ENCODE measurements at regions not wholly inside any gene's neighbourhood (a gene's known extent, or its start where the extent isn't known, plus 50 kb on each side); places are given as distances from the start of the nearest gene placed in this dataset.

DNA sequence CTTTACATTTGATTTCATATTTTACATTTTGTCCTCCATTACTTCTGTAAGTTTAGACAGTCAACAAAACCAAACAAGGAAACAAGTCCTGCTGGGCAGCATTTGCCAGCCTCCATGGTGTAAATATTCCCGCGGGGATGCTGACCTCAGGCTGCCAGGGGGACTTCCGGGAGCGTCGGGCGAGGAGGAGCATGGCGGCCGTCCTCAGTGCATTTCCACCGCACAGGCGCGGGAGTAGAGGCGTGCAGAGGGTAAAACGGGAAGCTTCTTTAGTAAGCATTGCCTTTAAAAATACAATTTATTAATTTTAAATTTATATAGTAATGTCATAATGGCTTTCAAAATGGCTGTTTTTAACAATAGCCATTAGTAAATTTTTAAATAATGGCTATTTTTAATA is 385.3 kb upstream of the IRX4 start:
- H3K9ac ChIP-seq (ENCODE audit: low read length) = no peak overlapping the region
- H3K36me3 ChIP-seq (ENCODE audit: control insufficient read depth, insufficient read depth, low read length) = no peaks in the 10 kb centered on the region
- H3K9me3 ChIP-seq (ENCODE audit: control insufficient read depth, low read length) = no peaks in the 10 kb centered on the region
- no peaks in the 10 kb centered on the region for H3K4me1 ChIP-seq (ENCODE audit: control insufficient read depth, insufficient read depth, low read length)
- no peaks in the 10 kb centered on the region for H3K27me3 ChIP-seq (ENCODE audit: control insufficient read depth, insufficient read depth, low read length)
- H3K4me3 ChIP-seq (ENCODE audit: low read length) = no peak overlapping the region

DNA sequence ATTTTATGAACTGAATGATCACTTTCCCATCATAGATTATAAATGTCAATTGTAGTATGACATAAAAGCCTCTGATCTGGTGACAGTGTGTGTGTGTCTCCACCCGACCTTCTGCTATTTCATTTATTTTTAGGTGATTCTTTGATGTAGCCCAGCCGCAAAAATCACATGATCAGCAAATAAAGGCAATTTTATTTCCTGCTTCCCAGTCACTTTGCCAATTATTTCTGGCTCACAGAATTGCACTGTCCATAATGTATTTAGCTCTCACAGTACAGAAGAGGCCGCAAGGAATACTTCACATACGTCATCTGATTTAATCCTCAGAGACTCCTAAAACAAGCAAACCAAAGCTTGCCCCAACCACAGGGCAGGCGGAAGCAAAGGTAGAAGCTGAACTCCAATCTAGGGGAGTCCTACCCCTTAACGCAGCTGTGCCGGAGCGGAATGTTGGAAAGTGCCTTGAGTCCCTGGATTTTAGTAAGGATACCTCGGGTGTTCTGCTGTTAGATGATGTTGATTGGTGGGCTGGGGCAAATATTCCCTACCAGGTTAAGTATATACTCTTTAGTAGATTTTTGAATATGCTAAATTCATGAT is 384.0 kb upstream of the IRX4 start:
- Histone ChIP-seq H3K27me3 (ENCODE audit: control insufficient read depth, insufficient read depth, low read length) (no peaks in the 10 kb centered on the region), H3K36me3 (ENCODE audit: control insufficient read depth, insufficient read depth, low read length) (no peaks in the 10 kb centered on the region), H3K9ac (ENCODE audit: low read length) (no peak overlapping the region), H3K9me3 (ENCODE audit: control insufficient read depth, low read length) (no peaks in the 10 kb centered on the region), H3K4me1 (ENCODE audit: control insufficient read depth, insufficient read depth, low read length) (no peaks in the 10 kb centered on the region), H3K4me3 (ENCODE audit: low read length) (no peak overlapping the region)

DNA sequence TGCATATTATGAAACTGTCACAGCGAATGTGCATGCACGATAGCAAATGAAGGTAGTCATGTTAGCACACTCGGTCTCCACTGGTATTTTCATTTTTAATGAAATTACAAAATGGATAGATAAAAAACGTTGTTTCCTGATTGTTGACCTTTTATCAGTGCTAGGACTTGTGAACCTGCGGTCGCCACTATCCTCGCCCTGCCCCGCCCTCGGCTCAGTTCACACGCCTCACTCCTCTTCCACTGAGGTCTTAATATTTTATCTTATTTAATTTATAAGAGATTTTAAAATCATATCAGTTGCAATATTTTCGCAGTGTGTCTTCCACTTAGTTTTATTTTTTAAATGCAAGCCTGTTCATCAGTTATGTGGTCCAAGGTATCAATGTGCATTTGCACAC is 382.6 kb upstream of the IRX4 start:
- Histone ChIP-seq H3K27me3 (ENCODE audit: control insufficient read depth, insufficient read depth, low read length) (no peaks in the 10 kb centered on the region), H3K4me1 (ENCODE audit: control insufficient read depth, insufficient read depth, low read length) (no peaks in the 10 kb centered on the region), H3K36me3 (ENCODE audit: control insufficient read depth, insufficient read depth, low read length) (no peaks in the 10 kb centered on the region), H3K9me3 (ENCODE audit: control insufficient read depth, low read length) (no peaks in the 10 kb centered on the region), H3K9ac (ENCODE audit: low read length) (no peak overlapping the region), H3K4me3 (ENCODE audit: low read length) (no peak overlapping the region)

DNA sequence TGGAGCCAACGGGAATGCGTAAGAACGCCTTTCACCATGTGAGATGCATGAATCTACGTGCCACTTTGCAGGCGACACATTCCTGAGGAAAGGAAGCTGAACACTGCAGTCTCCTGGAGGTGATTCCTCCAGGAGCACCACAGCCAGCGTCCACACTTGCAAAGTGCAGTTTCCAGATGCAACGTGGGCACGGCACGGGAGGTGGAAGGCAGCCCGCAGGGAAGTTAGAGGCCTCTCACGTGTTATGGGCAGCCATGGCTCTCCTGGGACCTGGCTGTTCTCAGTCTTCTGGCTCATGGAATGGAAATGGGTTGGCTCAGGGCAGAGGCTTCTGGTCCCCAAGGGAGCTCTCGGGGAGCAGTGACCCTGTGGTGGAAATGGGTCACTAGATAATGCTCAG is 381.0 kb upstream of the IRX4 start:
- Histone ChIP-seq H3K36me3 (ENCODE audit: control insufficient read depth, insufficient read depth, low read length) (no peaks in the 10 kb centered on the region), H3K9ac (ENCODE audit: low read length) (no peak overlapping the region), H3K4me3 (ENCODE audit: low read length) (no peak overlapping the region), H3K9me3 (ENCODE audit: control insufficient read depth, low read length) (no peaks in the 10 kb centered on the region), H3K27me3 (ENCODE audit: control insufficient read depth, insufficient read depth, low read length) (no peaks in the 10 kb centered on the region), H3K4me1 (ENCODE audit: control insufficient read depth, insufficient read depth, low read length) (no peaks in the 10 kb centered on the region)

DNA sequence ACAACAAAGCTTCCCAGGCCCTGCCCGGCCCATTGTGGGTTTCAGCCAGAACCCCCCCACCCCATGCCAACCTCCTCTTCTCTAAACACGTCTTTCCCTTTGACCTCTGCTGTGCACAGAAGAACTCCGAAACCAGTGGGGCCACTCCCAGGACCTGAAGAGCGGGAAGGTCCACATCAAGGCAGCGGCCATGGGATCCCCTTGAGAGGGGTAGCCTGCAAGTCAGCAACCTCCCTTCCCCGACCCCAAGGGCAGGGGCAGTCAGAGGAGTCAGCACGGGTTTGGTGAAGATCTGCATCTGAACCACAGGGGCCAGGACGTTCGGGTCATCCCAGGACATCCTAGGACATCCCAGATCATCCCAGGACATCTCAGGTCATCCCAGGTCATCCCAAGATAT is 379.9 kb upstream of the IRX4 start:
- H3K4me1 ChIP-seq (ENCODE audit: control insufficient read depth, insufficient read depth, low read length) = no peaks in the 10 kb centered on the region
- no peaks in the 10 kb centered on the region for H3K27me3 ChIP-seq (ENCODE audit: control insufficient read depth, insufficient read depth, low read length)
- no peaks in the 10 kb centered on the region for H3K36me3 ChIP-seq (ENCODE audit: control insufficient read depth, insufficient read depth, low read length)
- H3K9ac ChIP-seq (ENCODE audit: low read length) = no peak overlapping the region
- H3K4me3 ChIP-seq (ENCODE audit: low read length) = no peak overlapping the region
- H3K9me3 ChIP-seq (ENCODE audit: control insufficient read depth, low read length) = no peaks in the 10 kb centered on the region

DNA sequence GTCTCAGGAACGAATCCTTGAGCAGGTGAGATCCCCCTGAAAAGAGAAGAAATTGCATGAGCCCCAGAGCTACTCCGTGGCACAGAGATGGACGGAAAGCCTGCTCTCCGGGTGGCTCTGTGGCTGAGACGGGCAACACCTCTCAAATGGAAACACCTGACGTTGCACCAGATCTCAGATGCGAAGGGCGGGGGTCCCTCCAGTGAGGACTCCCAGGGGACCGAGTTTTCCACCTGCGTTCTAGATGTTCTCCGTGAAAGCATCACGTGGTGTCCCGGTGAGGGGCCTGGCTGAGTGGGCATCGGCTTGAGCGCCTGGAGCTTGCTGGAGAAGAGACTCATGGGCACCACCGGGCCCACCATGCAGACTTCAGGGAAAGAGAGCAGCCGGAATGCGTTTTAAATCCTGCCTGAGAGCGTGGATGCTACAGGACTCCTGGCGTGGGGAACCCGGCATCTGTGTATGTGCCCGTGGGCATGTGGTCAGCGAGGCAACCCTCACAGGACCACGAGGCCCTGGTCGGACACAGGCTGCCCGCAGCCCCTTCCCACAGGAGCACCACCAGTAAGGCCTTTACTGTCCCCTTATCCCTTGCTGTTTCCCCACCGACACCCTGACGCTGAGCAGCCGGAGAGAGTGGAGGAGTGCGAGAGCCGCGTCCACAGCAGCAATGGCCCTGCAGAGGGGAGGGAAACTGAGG is 378.4 kb upstream of the IRX4 start:
- Histone ChIP-seq H3K4me1 (ENCODE audit: control insufficient read depth, insufficient read depth, low read length) (no peaks in the 10 kb centered on the region), H3K9me3 (ENCODE audit: control insufficient read depth, low read length) (no peaks in the 10 kb centered on the region), H3K27me3 (ENCODE audit: control insufficient read depth, insufficient read depth, low read length) (no peaks in the 10 kb centered on the region), H3K9ac (ENCODE audit: low read length) (no peak overlapping the region), H3K4me3 (ENCODE audit: low read length) (no peak overlapping the region), H3K36me3 (ENCODE audit: control insufficient read depth, insufficient read depth, low read length) (no peaks in the 10 kb centered on the region)

DNA sequence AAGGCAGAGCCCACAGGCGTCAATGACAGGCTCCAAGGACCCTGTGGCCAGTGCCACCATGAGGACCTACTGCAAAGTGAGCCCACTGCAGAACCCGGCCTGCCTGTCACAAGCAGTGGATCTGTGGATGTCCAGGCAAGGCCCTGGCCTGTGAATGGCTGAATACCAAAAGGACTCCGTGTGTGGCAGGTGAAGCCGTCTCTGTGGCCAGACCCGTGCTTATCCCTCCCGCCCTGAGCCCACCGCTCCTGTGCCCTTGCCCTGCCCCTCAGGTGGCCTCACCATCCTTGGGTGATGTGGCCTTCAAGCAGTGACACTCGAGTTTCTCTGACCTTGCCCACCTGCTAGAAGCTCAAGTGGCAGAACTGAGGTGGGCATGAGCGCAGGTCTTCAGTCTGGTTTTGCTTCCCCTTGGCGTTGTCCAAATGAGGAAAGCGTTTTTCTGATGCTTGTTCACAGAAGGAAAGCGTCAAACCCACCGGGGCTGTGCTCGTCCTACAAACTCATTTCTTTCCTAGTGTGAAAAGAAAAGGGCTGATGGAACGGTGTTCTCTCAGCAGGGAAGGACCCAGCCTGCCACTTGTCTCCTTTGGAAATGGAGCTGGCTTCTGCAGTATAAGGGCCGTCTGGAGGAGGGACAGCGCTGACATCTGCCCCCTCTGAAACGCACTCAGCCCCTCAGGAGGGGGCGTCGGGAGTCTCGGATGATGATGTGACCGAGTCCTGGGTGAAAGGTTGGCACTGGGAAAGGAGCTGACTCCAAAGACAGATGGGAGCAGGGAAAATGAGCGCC is 377.7 kb upstream of the IRX4 start:
- Histone ChIP-seq H3K9me3 (ENCODE audit: control insufficient read depth, low read length) (no peaks in the 10 kb centered on the region), H3K27me3 (ENCODE audit: control insufficient read depth, insufficient read depth, low read length) (no peaks in the 10 kb centered on the region), H3K4me3 (ENCODE audit: low read length) (no peak overlapping the region), H3K4me1 (ENCODE audit: control insufficient read depth, insufficient read depth, low read length) (no peaks in the 10 kb centered on the region), H3K9ac (ENCODE audit: low read length) (no peak overlapping the region), H3K36me3 (ENCODE audit: control insufficient read depth, insufficient read depth, low read length) (no peaks in the 10 kb centered on the region)

DNA sequence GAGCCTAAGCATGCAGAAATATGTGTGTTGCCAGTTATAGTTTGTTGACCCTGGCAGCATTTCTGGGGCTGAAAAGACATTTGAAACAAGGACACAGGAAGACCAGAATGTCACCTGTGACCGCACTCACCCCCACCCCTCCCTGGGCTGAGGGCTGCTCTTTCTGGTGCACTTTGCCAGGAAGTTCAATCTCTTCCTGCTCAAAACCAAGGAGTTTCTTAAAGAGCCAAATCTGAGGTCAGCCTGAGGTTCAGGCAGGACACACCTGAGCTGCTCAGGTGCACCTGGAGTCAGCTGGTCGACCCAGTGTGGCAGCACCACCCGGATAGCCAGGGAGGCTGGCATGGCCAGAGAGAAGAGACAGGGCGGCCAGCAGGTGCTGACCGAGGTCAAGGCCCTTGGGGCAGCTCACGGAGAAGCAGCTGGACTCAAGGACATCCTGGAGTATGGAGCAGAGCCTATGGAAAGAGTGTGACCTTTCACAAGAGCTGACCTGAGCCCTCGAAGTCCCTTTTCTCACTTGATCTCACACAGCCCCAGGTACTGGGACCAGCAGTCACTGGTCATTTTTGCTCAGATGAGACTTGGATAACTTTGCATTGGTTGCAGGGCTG is 376.9 kb upstream of the IRX4 start:
- no peak overlapping the region for H3K4me3 ChIP-seq (ENCODE audit: low read length)
- no peak overlapping the region for H3K9ac ChIP-seq (ENCODE audit: low read length)
- H3K27me3 ChIP-seq (ENCODE audit: control insufficient read depth, insufficient read depth, low read length) = no peaks in the 10 kb centered on the region
- H3K4me1 ChIP-seq (ENCODE audit: control insufficient read depth, insufficient read depth, low read length) = no peaks in the 10 kb centered on the region
- H3K9me3 ChIP-seq (ENCODE audit: control insufficient read depth, low read length) = no peaks in the 10 kb centered on the region
- no peaks in the 10 kb centered on the region for H3K36me3 ChIP-seq (ENCODE audit: control insufficient read depth, insufficient read depth, low read length)

DNA sequence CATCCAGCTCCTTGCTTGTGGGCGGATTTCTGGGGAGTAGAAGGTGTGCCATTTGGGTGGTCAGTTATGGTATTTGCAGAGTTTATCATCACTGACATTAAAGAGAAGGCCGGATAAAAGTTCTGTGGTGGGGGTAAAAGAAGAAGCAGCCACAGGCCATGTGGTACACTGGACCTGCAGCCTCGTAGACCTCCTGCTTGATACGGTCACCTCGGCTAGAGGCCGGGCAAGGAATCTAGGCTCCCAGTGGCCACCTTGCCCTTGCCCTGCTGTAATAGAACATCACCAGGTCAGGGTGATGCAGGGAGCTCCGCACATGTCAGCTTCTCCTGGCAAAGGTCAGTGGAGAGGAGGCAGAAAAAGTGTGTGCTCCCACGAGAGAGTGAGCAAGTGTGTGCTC is 376.1 kb upstream of the IRX4 start:
- H3K4me3 ChIP-seq (ENCODE audit: low read length) = no peak overlapping the region
- H3K9me3 ChIP-seq (ENCODE audit: control insufficient read depth, low read length) = no peaks in the 10 kb centered on the region
- H3K27me3 ChIP-seq (ENCODE audit: control insufficient read depth, insufficient read depth, low read length) = no peaks in the 10 kb centered on the region
- H3K36me3 ChIP-seq (ENCODE audit: control insufficient read depth, insufficient read depth, low read length) = no peaks in the 10 kb centered on the region
- no peak overlapping the region for H3K9ac ChIP-seq (ENCODE audit: low read length)
- no peaks in the 10 kb centered on the region for H3K4me1 ChIP-seq (ENCODE audit: control insufficient read depth, insufficient read depth, low read length)

DNA sequence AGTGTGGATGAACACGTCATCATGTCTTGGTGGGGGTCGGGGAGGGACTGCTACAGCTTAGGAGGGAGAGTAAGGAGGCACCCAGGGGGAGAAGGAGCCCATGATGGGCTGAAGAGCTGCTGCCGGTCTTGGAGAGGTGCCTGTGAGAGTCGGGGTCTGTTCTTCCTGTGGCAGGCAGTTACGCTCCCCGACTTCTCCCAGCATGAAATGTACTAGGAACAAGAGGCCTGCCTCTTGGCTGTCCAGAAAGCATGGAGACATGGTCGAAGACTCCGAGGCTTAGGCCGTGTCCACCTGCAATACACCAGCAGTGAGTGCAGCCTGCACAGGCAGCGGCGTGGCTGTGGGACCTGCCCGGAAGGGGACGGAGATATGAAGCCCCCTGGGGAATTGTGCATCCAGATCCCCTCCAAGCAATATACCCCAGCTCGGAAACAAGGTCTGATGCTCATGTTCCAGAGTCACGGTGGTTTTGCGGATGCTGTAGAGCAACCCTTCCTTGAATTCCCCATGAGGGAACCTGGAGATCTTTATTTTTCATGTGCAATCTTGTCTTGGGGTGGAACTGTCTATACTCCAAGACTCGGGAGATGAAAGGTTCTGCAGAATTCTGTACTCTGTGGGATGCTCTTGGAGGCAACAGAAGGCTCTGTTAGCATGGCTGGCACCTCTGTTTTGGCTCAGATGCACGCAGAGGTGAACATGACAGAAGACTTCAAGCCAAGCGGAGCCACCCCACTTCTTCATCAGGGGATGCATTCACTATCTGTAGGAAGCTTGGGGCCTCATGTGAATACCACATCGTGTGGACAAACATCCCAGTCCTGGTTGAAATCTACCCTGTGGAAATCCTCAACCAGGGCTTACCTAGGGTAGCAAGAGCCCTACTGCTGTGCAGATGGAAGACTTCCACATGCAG is 374.9 kb upstream of the IRX4 start:
- Histone ChIP-seq H3K9ac (ENCODE audit: low read length) (no peak overlapping the region), H3K27me3 (ENCODE audit: control insufficient read depth, insufficient read depth, low read length) (no peaks in the 10 kb centered on the region), H3K9me3 (ENCODE audit: control insufficient read depth, low read length) (no peaks in the 10 kb centered on the region), H3K4me1 (ENCODE audit: control insufficient read depth, insufficient read depth, low read length) (no peaks in the 10 kb centered on the region), H3K4me3 (ENCODE audit: low read length) (no peak overlapping the region), H3K36me3 (ENCODE audit: control insufficient read depth, insufficient read depth, low read length) (no peaks in the 10 kb centered on the region)

DNA sequence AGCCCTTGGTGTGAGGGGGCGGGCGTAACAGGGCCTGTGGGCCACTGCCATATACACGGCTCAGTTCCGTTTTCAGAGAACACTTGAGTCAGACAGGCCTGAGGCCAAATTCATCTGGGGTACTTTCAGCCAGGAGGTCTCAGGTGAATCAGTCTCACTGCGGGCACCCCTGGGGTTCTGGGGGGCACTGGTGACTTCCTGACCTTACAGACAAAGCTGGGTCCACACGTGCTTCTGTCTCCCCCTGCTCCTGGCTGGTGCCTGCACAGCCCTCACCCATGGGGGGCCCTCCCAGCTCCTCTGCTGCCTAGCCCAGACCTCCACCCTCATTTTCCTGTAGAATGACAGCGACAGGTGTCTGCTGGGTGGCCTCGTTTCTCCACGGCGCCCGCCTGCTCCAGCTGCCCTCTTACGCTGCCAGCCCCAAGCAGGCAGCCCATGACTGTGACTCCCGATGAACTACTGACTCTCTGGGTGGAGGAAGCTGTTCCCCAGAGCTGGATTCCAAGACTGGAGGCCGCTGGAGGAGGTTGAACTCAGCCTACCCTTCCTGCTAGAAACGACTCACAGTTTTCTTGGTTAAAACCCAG is 374.1 kb upstream of the IRX4 start:
- Histone ChIP-seq H3K9me3 (ENCODE audit: control insufficient read depth, low read length) (no peaks in the 10 kb centered on the region), H3K4me1 (ENCODE audit: control insufficient read depth, insufficient read depth, low read length) (no peaks in the 10 kb centered on the region), H3K4me3 (ENCODE audit: low read length) (no peak overlapping the region), H3K9ac (ENCODE audit: low read length) (no peak overlapping the region), H3K27me3 (ENCODE audit: control insufficient read depth, insufficient read depth, low read length) (no peaks in the 10 kb centered on the region), H3K36me3 (ENCODE audit: control insufficient read depth, insufficient read depth, low read length) (no peaks in the 10 kb centered on the region)

All from mucosa of stomach (tissue), 1 donor.